Liver (tissue), 8 donors: ENCODE measurements at regions not wholly inside any gene's neighbourhood (a gene's known extent, or its start where the extent isn't known, plus 50 kb on each side); places are given as distances from the start of the nearest gene placed in this dataset.

Experiments used
- DNase-seq: peaks from one replicate; pipeline ENCODE4 v3.0.0-alpha.2; 2017; ENCODE audit warnings: low spot score
- H3K27ac ChIP-seq, 2 donors: one replicate each; pipeline ENCODE4 v1.7.0; 2013; ENCODE audit warnings: inconsistent platforms in 2 of 2, low read length in 2 of 2, control low read depth in 1 of 2, low read depth in 1 of 2, mild to moderate bottlenecking in 1 of 2
- H3K27me3 ChIP-seq, 4 donors: one replicate each; pipeline versions ENCODE4 v1.6.1 to v1.7.0; 2013; ENCODE audit warnings: low read length in 3 of 4, inconsistent platforms in 1 of 4, mild to moderate bottlenecking in 1 of 4, moderate library complexity in 1 of 4; ENCODE audit not compliant: control insufficient read depth in 4 of 4, insufficient read depth in 4 of 4
- H3K36me3 ChIP-seq, 4 donors: one replicate each; pipeline versions ENCODE4 v1.6.1 to v1.7.0; 2013; ENCODE audit warnings: low read length in 3 of 4, mild to moderate bottlenecking in 3 of 4, low read depth in 1 of 4, moderate library complexity in 1 of 4; ENCODE audit not compliant: control insufficient read depth in 4 of 4, insufficient read depth in 3 of 4
- H3K4me1 ChIP-seq, 4 donors: one replicate each; pipeline versions ENCODE4 v1.6.1 to v1.7.0; 2013; ENCODE audit warnings: low read length in 3 of 4, mild to moderate bottlenecking in 3 of 4, moderate library complexity in 1 of 4; ENCODE audit not compliant: control insufficient read depth in 4 of 4, insufficient read depth in 4 of 4
- H3K4me3 ChIP-seq, 3 donors: one replicate each; pipeline versions ENCODE4 v1.6.1 to v1.7.0; 2013; ENCODE audit warnings: low read length in 3 of 3, control low read depth in 1 of 3, low read depth in 1 of 3, mild to moderate bottlenecking in 1 of 3
- H3K9ac ChIP-seq, 2 donors: one replicate each; pipeline ENCODE4 v1.7.0; 2013; ENCODE audit warnings: low read length in 2 of 2, mild to moderate bottlenecking in 2 of 2, moderate library complexity in 2 of 2, control low read depth in 1 of 2, low read depth in 1 of 2
- H3K9me3 ChIP-seq, 4 donors: one replicate each; pipeline versions ENCODE4 v1.6.1 to v1.7.0; 2013; ENCODE audit warnings: low read length in 3 of 4; ENCODE audit not compliant: control insufficient read depth in 4 of 4
- CTCF ChIP-seq: fragments of 150-350 bp; IDR thresholded peaks from 2 replicates; pipeline ENCODE4 v1.5.1; 2017; ENCODE audit warnings: improper control_type of control experiment, low read depth, low read length; ENCODE audit not compliant: missing input control
- EGR1 ChIP-seq, 2 donors: IDR thresholded peaks; 2 replicates each; pipeline ENCODE4 v1.6.1; 2016 to 2018; ENCODE audit warnings: antibody characterized with exemption in 2 of 2, low read depth in 2 of 2
- FOXA1 ChIP-seq: IDR thresholded peaks from 2 replicates; pipeline ENCODE4 v1.6.1; 2016; ENCODE audit warnings: antibody characterized with exemption
- FOXA2 ChIP-seq: IDR thresholded peaks from 2 replicates; pipeline ENCODE4 v1.6.1; 2016; ENCODE audit warnings: antibody characterized with exemption
- GABPA ChIP-seq, 2 donors: IDR thresholded peaks in 1 of 2; conservative IDR thresholded peaks in 1 of 2; 2 replicates each; pipeline ENCODE4 v1.6.1; 2016; ENCODE audit warnings: antibody characterized with exemption in 2 of 2, mild to moderate bottlenecking in 1 of 2, moderate library complexity in 1 of 2
- HNF4A ChIP-seq, 2 donors: conservative IDR thresholded peaks; 2 replicates each; pipeline ENCODE4 v1.6.1; 2016; ENCODE audit warnings: antibody characterized with exemption in 2 of 2, mild to moderate bottlenecking in 2 of 2
- HNF4G ChIP-seq: IDR thresholded peaks from 2 replicates; pipeline ENCODE4 v1.6.1; 2016; ENCODE audit warnings: antibody characterized with exemption
- JUND ChIP-seq, 2 donors: IDR thresholded peaks; 2 replicates each; pipeline ENCODE4 v1.6.1; 2016; ENCODE audit warnings: antibody characterized with exemption in 2 of 2
- MAX ChIP-seq: IDR thresholded peaks from 2 replicates; pipeline ENCODE4 v1.6.1; 2016; ENCODE audit warnings: antibody characterized with exemption
- NR2F2 ChIP-seq: IDR thresholded peaks from 2 replicates; pipeline ENCODE4 v1.6.1; 2016; ENCODE audit warnings: antibody characterized with exemption
- RAD21 ChIP-seq, 2 donors: IDR thresholded peaks; 2 replicates each; pipeline ENCODE4 v1.6.1; 2016; ENCODE audit warnings: antibody characterized with exemption in 2 of 2, mild to moderate bottlenecking in 2 of 2
- REST ChIP-seq: IDR thresholded peaks from 2 replicates; pipeline ENCODE4 v1.6.1; 2016; ENCODE audit warnings: antibody characterized with exemption, mild to moderate bottlenecking
- RXRA ChIP-seq, 2 donors: IDR thresholded peaks; 2 replicates each; pipeline ENCODE4 v1.6.1; 2017 to 2018; ENCODE audit warnings: antibody characterized with exemption in 2 of 2, mild to moderate bottlenecking in 1 of 2
- SP1 ChIP-seq: IDR thresholded peaks from 2 replicates; pipeline ENCODE4 v1.6.1; 2018; ENCODE audit warnings: antibody characterized with exemption, mild to moderate bottlenecking
- TAF1 ChIP-seq: conservative IDR thresholded peaks from 2 replicates; pipeline ENCODE4 v1.6.1; 2016; ENCODE audit warnings: antibody characterized with exemption, mild to moderate bottlenecking
- YY1 ChIP-seq: IDR thresholded peaks from 2 replicates; pipeline ENCODE4 v1.6.1; 2016; ENCODE audit warnings: antibody characterized with exemption, mild to moderate bottlenecking
- ZBTB33 ChIP-seq: IDR thresholded peaks from 2 replicates; pipeline ENCODE4 v1.6.1; 2016; ENCODE audit warnings: antibody characterized with exemption
- WGBS: extraction: QIAGEN DNeasy Blood & Tissue Kit; methylation state at CpG from one replicate; pipeline ENCODE4 v1.1.7; 2013; 5-methylcytosine and 5-hydroxymethylcytosine counted together
- donor health status: healthy.
- donor health status: healthy.
- donor health status: healthy.
- donor health status: healthy.
- donor health status: healthy.

GRCh38 chr13:99832347-99832746 lies 139.2 kb downstream of the ZIC5 start:
- no peaks in the 10 kb centered on the region for H3K27me3 ChIP-seq
- no peaks in the 10 kb centered on the region for H3K9me3 ChIP-seq
- H3K36me3 ChIP-seq = no peaks in the 10 kb centered on the region
- TF ChIP-seq HNF4G (no peak), FOXA2 (no peak), YY1 (no peak), ZBTB33 (no peak), JUND (IDR thresholded peaks at IDR 0.05) (no peak), MAX (no peak), TAF1 (no peak), SP1 (no peak), REST (no peak), RXRA (IDR thresholded peaks at IDR 0.05) (no peak), FOXA1 (no peak), CTCF (no peak), EGR1 (IDR thresholded peaks at IDR 0.05; ENCODE audit: low read depth in 2 of 2) (no peak), GABPA (IDR thresholded peaks at IDR 0.05 in 1 of 2, conservative IDR thresholded peaks at IDR 0.05 in 1 of 2) (no peak), NR2F2 (no peak), RAD21 (IDR thresholded peaks at IDR 0.05) (no peak)
- WGBS = 87% methylated on average over 1 of the region's 1 CpG
- H3K27ac ChIP-seq = no peak overlapping the region
- DNase-seq = no peak
- no peak overlapping the region for H3K9ac ChIP-seq
- no peaks in the 10 kb centered on the region for H3K4me1 ChIP-seq
- H3K4me3 ChIP-seq = no peak overlapping the region

DNA sequence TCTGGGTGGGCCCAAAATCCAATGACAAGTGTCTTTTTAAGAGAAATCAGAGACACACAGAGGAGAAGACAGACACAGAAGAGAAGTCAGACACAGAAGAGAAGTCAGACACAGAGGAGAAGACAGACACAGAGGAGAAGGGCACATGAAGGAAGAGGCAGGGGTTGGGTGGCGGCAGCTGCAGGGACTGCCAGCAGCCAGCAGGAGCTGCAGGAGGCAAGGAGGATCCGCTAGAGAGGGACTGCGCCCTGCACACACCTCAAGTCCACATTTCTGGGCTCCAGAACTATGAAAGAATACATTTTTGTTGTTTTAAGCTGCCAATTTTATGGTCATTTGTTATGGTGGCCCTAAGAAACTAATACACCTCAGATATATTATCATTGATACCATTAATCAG lies 140.6 kb downstream of the ZIC5 start:
- DNase-seq = no peak

More for the DNA sequence above, 140.6 kb downstream of the ZIC5 start:
- Histone ChIP-seq H3K27ac (no peak overlapping the region), H3K9ac (no peak overlapping the region), H3K9me3 (no peaks in the 10 kb centered on the region), H3K4me1 (no peaks in the 10 kb centered on the region), H3K4me3 (no peak overlapping the region), H3K36me3 (no peaks in the 10 kb centered on the region), H3K27me3 (no peaks in the 10 kb centered on the region)
- TF ChIP-seq FOXA2 = no peak
- TF ChIP-seq YY1 = no peak
- no peak for TF ChIP-seq FOXA1
- no peak for TF ChIP-seq HNF4A (conservative IDR thresholded peaks at IDR 0.05)
- no peak for TF ChIP-seq ZBTB33
- 96% methylated on average over 3 of the region's 3 CpGs for WGBS
